Activated gamma-delta T cell treated with Interleukin-2 at 50 U/mL for 16 hours (primary cell): ENCODE measurements at regions not wholly inside any gene's neighbourhood (a gene's known extent, or its start where the extent isn't known, plus 50 kb on each side); places are given as distances from the start of the nearest gene placed in this dataset.
"Not testable (repeated sequence)": the region's sequence is repeated elsewhere in the genome, so short reads cannot be mapped to it uniquely, and the experiment has no call there.

Experiments used
- DNase-seq: peaks from one replicate; pipeline ENCODE4 v3.0.0-alpha.2; 2020

DNA sequence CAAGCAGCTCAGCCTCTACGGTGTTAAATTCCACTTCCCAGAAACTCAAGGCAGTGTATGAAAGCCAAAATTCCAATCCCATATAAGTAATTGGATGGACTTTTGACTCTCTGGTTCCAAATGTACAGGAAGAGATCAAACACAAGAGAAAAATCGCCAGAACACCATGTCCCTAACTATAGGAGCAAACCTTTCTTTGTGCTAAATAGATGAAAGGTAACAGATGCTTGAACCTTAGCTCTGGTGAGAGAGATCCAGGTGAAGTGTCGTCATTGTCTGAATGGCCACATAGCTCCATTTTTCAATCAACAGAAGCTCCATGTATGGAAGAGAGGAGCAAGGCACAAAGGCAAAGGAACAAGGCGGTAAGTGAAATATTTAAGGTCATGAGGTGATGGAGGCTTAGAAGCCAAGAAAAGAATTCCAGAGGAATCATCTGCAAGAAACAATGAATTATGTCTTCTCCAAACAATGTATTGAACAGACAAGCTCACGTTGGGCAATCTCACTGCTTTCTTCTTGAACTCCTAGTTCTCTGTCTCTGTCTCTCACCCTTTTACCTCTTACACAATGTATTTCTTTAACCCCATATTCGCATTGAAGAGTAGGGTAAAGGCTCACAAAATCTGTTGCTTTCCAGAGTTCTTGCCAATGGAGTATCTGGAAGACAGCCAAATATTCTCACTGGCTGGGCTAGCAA lies 585.1 kb downstream of the GATA3 start:
- no peak for DNase-seq

- no peak for DNase-seq
These were observed 585.8 kb downstream of the GATA3 start for GRCh38 chr10:8640301-8640700.

DNA sequence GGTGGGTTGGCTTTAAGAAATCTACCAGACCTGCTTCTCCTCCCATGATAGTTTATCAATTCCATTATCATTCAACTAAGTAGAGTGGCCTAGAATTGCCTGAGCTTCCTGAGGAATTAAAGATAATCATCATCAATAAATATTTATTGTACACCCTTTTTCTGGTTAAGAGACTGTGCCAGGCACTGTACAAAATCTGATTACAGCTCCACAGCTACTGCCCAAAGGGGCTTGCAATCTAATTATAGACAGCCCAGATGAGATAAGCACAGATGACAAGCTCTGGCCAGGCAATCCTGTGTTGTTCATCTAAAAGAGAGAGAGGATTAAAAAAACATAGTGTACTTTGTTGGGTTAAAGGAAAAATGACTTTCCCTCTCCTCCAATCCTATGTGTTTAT lies 586.4 kb downstream of the GATA3 start:
- DNase-seq = no peak

DNA sequence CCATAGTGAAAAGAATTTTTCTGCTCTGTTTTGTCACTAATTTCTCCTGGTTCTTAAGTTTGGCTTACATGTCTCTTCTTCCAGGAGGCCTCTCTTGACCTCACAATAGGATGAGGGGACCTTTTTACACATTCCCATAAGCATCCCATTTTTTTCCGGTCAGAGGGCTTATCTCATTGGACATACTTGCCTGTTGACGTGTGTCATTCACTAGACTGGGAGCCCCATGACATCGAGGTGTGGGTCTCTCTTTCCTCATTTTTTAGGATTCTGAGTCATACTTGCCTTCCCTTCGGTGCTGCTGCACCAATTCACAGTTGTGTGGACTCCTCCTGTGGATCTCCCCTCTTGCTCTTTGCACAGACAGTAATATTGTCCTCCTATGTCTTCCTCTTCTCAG lies 601.8 kb downstream of the GATA3 start:
- no peak for DNase-seq

DNA sequence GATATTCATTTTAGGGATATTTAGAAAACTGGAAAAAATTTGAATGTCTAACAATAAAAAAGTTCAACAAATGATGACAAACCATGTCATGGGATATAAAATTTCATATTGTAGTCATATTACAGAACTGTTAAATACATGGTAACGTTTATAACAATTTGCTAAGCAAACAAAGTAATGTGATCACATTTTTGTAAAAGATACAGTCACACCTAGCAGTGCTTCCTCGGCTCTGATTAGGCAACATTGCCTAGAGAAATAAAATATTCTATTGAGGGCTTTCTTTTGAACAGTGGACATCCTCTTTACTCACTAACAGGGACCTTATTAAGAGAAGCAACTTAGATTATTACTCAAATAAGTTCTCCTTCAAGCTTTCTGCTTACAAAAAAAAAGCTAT lies 605.5 kb downstream of the GATA3 start:
- no peak for DNase-seq

DNA sequence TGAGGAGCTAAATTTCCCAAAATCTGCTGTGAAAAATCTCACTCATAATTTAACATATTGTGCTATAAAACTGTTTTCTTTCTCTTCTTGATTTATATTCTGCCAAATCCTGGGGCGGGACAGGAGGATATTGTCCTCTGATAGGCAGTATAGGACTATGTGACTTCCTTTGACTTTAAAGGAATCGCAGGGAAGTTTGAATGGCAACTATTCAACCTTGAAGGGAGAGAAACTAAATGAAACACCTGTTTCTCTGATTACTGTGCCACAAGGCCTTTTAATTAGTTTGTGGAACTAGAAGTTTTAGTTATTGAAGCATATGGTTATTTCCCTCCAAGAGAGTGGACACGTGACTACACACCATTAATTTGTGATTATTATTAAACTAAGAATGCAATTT lies 607.4 kb downstream of the GATA3 start:
- no peak for DNase-seq

GRCh38 chr10:8663131-8663530 lies 608.6 kb downstream of the GATA3 start:
- DNase-seq = no peak

DNA sequence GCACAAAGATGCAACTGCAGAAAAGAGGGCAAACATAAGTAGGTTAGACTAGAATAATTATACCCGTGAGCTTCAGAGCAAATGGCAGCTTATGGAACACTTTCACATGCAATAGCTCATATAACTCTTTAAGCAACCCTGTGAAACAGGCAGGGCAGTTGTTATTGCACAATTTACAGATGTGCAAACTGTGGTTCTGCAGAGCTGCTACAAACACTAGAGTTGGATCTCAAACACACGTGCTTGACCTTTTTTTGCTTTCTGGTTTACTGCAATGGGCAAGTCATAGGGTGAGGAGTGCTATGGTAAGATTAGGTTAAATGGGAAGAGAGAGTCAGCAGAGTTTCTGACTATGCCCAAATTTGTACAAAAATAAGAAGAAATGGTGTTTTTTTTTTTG lies 610.8 kb downstream of the GATA3 start:
- no peak for DNase-seq

DNA sequence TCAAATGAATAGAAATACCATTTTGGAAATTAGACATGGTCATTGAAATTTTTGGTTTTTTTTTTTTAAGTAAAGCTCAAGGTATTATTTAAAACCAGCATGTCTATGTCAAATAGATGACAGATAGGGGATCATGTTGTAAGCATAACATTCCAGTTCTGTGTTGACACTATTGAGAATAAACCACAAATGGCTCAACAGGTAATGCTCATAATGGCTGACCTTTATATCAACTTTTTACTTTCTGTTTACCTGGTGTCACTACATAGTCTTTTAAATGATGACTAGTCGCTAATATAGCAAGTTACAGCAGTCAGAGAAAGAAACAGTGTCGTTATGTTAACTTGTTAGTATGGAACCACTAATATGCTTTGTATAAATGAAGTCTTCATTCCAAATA lies 616.0 kb downstream of the GATA3 start:
- DNase-seq = no peak

DNA sequence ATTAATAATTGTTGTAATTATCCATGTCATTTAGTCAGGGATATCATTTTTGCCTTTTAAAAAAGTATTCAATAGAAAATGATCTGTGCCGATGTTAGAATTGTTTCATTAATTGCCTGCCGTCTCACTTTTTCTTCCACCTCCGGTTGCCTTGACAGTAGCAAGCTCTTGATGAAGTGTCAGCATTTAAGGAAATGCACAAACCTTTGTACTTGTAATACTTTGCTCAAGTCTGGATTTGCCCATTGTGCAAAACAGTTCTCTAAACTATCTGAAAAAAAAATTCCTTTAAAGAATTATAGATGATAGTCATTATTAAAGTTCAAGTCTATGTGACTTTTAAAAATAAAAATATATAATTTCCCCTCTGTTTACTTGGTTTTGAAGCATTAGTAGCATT lies 619.7 kb downstream of the GATA3 start:
- no peak for DNase-seq

- DNase-seq = no peak
These were observed 623.2 kb downstream of the GATA3 start for GRCh38 chr10:8677642-8678041.

- not testable (repeated sequence) for DNase-seq
These were observed 630.4 kb downstream of the GATA3 start for GRCh38 chr10:8684916-8685315.

DNA sequence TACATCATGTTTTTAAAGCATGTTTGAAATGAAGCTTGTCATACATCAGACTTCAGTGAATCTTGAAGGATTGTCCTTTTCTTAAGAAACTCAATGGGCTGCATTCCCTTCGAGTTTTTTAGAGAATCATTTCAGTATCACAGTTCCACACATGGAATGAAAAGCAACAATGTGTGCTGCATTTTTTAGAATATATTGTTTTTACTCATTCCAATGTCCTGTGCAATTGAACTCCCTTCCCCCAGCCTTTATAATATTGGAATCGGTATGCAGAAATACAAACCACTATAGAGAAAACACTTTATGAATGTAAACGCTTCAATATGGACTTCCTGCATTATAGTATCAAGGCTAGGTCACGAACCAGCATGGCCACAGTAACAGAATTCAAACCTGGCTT lies 634.4 kb downstream of the GATA3 start:
- no peak for DNase-seq

DNA sequence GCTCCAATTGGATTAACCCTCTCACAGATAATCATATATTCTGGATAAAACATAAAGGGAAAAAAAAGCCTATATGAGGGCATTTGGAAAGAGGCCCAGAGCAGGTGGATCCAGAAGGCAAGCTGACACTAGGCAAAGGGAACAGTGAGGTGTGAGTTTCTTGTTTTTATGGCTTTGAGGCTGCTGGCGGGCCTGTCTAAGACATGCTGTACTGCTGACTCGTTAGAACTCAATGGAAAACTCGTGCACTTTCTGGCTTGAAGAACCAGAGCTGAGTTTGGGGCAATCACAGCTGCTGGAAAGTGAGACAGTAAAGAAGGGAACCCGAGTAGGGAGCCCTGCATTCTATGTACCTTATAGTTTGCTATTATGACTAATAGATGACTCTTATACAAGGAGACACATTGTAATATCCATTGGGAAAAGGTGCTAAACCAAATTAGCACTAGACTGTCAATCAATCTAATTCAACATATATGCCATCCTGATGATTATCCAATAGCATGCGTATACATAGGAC lies 637.1 kb downstream of the GATA3 start:
- DNase-seq = no peak

DNA sequence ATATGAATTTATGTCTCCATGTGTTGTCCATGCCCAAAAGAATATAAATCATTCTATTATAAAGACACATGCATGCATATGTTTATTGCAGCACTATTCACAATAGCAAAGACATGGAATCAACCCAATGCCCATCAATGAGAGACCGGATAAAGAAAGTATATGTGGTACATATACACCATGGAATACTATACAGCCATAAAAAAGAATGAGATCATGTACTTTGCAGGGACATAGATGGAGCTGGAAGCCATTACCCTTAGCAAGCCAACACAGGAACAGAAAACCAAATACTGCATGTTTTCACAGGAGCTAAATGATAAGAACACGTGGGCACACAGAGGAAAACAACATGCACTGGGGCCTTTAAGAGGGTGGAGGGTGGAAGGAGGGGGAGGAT lies 639.1 kb downstream of the GATA3 start:
- not testable (repeated sequence) for DNase-seq

DNA sequence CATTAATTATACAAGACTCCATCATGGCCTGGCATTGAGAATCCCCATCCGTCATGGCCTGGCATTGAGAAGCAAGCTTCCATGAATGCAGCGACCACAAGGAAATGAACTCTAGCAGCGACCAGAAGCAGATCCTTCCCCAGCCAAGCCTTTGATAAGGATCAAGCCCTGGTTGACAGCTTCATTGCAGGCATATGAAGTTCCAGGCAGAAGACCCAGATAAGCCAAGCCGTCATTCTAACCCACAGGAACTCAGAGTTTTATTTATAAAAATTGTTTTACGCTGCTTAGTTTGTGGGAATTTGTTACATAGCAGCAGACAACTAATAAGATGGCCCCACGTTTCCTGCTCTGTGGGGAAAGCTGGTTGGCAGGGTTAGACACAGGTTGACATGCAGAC lies 642.3 kb downstream of the GATA3 start:
- no peak for DNase-seq

DNA sequence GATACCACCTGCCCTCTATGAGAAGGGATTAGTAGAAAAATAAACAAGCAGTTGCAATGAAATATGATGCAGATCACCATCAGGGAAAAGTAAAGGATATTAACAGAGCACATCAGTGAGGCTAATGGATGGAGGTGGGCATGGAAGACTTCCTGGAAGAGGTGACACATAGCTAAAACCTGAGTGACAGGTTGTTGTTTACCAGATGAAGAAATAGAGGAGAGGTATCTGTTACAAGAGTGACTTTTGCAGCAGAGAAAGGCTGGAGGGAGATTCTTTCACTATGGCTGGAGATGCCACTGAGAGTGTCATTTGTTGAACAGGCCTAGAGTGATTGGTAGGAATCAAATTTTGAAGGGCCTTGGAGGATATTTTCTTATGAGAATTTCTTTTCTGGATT lies 646.2 kb downstream of the GATA3 start:
- DNase-seq = no peak

DNA sequence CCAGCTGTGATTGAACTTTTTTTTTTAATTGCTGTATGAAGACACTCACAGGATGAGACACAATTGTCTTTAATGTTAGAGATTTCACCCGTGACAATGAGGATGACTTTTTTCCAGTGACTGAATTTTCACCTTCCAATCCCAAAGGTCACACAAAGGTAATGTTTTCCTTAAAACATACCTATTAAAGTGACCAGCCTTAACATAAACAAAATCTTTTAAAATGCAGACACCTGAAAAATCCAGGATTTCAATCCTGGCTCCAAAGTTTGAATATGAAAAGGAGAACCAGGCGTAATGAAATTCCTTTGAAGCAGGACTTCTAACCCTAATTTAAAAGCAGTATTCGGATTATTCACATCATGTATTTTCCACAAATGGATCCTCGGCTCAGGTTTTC lies 647.7 kb downstream of the GATA3 start:
- no peak for DNase-seq

DNA sequence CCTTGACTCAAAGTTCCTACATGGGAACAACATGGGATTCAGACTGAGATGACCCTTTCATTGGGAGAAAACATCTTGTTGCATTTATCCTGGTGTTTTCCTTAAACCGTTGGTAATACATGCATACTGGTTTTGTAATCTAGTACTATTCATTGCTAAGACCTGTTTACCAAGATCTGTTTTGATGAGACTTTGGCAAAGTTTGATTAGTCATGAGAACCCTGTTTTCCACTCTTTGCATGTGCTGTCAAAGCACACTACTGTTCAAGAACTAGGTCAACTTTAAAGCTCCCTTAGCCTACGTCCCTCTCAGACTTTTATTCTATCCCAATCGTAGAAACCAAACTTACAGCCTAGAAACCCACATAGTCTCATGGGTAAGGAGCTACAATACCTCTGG lies 650.9 kb downstream of the GATA3 start:
- no peak for DNase-seq

GRCh38 chr10:8712656-8713055 lies 658.2 kb downstream of the GATA3 start:
- DNase-seq = no peak

GRCh38 chr10:8719971-8720370 lies 665.5 kb downstream of the GATA3 start:
- DNase-seq = no peak

DNA sequence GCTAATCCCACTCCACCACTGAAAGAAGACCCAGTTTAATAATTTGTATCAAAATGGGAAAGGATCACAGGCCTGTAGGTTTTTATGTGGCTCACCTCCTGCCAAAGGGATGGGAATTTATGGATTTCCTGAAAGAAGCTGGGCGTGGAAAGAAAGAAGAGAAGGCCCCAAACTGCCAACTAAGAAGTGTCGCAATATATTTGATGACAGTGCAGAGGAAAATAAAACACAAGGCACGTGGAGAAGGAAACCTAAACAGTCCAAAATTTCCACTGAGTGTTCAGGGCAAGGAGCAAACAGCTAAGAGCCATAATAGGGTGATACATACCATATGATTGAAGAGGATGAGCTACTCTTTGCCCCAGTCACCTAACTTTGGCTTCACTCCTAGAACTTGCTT lies 667.2 kb downstream of the GATA3 start:
- DNase-seq = no peak

DNA sequence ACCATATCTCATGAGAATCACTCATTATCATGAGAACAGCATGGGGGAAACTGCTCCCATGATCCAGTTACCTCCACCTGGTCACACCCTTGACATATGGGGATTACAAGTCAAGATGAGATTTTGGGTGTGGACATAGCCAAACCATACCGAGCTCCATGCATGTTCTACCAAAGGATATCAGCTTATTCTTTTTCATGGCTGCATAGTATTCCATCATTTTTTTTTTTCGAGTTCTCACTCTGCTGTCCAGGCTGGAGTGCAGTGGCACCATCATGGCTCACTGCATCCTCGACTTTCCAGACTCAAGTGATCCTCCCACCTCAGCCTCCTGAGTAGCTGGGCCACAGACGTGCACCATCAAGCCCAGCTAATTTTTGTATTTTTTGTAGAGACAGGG lies 668.3 kb downstream of the GATA3 start:
- DNase-seq = no peak

DNA sequence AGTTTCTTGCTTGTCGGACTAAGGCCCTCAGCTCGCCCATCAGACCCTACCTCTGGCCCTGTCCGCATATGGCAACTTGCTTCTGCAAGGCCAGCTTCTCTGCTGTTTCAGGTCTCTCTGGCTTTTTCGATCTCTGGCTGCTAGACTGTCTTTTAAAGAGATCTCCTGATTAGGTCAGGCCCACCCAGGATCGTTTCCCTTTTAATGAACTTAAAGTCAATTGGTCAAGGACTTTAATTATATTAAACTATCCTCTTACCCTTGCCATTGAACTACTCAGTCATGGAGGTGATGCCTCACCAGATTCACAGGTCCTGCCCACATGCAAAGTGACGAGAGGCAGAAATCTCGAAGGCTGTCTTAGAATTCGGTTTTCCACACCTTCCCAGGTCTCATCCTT lies 670.9 kb downstream of the GATA3 start:
- DNase-seq = no peak

DNA sequence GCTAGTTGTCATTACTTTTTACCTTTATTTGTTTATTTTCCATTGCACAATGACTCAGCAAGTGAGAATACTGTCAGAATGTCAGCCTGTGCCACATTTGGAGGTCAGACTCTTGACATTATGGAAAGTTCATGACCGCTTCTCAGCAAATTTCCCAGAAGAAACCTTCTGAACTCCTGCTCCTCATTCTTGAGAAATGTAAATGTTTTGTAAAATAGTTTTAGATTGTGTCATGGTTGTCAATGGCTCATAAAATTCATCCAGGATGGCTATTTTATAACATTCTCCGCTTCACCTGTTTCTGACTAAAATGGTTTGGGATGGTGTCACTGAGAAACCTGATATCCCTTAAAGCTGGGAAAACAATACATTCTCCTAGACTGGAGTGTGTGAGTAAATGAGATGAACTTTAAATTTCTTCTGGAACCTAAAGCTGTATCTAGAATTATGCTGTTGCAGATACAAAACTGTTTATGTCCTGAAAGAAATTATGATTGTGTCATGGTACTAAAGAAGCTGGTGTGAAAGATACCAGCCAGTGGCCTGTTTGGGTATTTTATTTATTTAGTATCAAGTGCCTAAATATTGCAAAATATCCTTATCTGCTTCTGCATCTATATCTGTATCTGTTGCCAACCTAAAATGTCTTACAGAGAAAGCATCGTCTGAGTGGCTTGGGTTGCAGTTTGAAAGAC lies 671.7 kb downstream of the GATA3 start:
- no peak for DNase-seq
